GM18873 (cell line): ENCODE measurements at regions not wholly inside any gene's neighbourhood (a gene's known extent, or its start where the extent isn't known, plus 50 kb on each side); places are given as distances from the start of the nearest gene placed in this dataset.
"Not testable (repeated sequence)": the region's sequence is repeated elsewhere in the genome, so short reads cannot be mapped to it uniquely, and the experiment has no call there.

Experiments used
- ATAC-seq: cut with Tn5 transposase; IDR thresholded peaks from one replicate; pipeline ENCODE4 v1.9.1; 2021; ENCODE audit warnings: mild to moderate bottlenecking, moderate library complexity, moderate number of reproducible peaks; ENCODE audit not compliant: unreplicated experiment, low FRiP score

GRCh38 chrX:13428053-13428786 lies 108.4 kb upstream of the ATXN3L start:
- ATAC-seq = no peak

DNA sequence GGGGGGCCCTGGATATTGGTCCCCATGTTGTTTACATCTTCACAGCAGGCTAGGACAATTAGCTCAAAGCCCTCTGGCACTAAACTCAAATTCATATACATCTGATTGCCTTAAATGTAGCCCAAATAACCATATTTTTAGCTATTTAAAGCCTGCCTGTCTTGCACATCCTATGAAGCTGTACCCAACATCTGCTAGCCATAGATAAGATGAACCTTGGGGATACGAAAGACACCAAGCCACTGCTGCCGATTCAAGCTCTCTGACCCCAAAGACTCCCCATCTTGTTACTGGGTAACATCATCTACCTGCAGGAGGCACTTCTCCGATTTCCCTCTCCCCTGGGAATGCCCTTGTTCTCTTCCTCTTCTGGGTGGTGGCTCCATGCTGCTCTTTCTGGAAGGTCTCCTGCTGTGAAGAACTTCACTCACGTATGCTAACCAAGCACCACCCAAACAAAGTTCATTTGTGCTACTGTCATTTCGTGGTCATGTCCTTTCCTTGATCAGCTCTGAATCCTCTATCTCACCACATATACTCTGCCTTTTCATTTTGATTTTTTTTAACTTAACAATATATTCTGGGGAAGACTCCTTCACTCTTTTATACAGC lies 107.7 kb upstream of the ATXN3L start:
- ATAC-seq = no peak

GRCh38 chrX:13420545-13421183 lies 100.8 kb upstream of the ATXN3L start:
- ATAC-seq = no peak

GRCh38 chrX:13419918-13420317 lies 100.1 kb upstream of the ATXN3L start:
- ATAC-seq = no peak

GRCh38 chrX:13419276-13419675 lies 99.4 kb upstream of the ATXN3L start:
- no peak for ATAC-seq

GRCh38 chrX:13418126-13419097 lies 98.6 kb upstream of the ATXN3L start:
- ATAC-seq = no peak

DNA sequence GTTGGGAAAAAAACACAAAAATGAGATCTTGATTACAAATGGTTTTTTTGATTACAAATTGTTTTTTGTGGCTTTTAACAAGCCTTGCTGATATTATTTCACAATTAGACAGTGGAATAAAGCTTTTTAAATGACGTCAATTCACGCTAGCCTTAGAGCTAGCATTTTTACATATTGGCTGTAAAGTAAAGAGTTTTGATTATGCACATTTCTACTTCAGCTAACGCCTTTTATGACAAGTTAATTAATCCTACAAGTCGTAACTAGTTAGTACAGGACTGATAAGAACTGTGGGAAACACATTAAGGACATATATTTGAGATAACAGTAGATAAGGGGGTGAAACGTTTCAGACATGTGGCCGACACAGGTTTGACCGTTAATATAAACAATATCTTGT lies 95.7 kb upstream of the ATXN3L start:
- no peak for ATAC-seq

GRCh38 chrX:13414006-13414647 lies 94.3 kb upstream of the ATXN3L start:
- no peak for ATAC-seq

- ATAC-seq = no peak
Observed at GRCh38 chrX:13412208-13412600, 92.4 kb upstream of the ATXN3L start.

DNA sequence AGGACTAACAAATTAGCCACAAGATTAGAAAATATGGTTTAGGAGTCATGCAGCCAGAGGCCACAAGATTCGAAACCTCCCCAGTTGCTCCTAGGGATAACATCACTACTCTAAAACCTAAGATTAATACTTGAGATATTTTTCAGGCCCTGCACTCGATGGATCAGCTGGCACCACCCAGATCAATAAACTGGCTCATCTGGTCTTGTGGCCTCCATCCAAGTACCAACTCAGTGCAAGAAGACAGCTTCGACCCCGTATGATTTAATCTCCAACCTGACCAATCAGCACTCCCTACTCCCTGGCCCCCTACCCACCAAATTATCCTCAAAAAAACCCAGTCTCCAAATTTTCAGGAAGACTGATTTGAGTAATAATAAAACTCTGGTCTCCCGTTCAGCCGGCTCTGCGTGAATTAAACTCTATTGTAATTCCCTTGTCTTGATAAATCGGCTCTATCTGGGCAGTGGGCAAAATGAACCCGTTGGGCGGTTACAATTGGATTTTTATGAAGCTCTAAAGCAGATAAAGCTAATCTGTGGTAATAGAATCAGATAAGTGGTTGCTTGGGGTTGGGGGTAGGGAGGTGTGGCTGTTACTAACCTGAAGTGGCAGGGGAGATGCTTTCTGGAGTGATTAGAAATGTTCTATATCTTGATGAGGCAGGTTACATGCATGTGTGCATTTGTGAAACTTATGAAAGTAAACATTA lies 91.8 kb upstream of the ATXN3L start:
- no peak for ATAC-seq

- not testable (repeated sequence) for ATAC-seq
Observed at GRCh38 chrX:13408599-13408998, 88.7 kb upstream of the ATXN3L start.

DNA sequence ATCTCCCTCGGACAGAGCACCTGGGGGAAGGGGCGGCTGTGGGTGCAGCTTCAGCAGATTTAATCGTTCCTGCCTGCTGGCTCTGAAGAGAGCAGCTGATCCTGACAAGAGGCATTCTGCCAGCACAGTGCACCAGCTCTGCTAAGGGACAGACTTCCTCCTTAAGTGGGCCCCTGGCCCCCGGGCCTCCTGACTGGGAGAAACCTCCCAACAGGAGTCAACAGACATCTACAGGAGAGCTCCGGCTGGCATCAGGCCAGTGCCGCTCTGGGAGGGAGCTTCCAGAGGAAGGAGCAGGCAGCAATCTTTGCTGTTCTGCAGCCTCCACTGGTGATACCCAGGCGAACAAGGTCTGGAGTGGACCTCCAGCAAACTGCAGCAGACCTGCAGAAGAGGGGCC lies 84.9 kb upstream of the ATXN3L start:
- not testable (repeated sequence) for ATAC-seq

GRCh38 chrX:13404364-13404763 lies 84.5 kb upstream of the ATXN3L start:
- no peak for ATAC-seq

- ATAC-seq = no peak
Observed at GRCh38 chrX:13401724-13402123, 81.9 kb upstream of the ATXN3L start.

GRCh38 chrX:13398839-13399238 lies 79.0 kb upstream of the ATXN3L start:
- no peak for ATAC-seq

- no peak for ATAC-seq
Observed at GRCh38 chrX:13397878-13398818, 78.3 kb upstream of the ATXN3L start.

DNA sequence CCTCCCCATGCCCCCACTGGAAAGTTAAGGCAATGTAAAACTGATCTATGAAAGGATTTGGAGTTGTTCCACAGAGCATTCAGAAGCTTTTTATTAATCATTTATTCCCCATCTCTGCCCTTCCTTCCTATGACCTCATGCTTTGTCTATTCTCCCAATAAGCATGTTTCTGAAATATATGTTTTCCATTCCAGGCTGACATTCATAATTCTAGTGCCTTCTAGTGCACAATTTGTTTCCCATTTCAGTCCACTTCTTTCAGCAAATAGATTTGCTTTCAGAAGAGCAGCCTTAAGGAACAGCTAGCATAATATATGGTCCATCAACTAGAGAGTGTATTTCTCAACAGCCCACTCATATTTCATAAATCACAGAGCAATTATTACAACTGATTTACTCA lies 77.1 kb upstream of the ATXN3L start:
- no peak for ATAC-seq

- no peak for ATAC-seq
Observed at GRCh38 chrX:13389501-13389900, 69.6 kb upstream of the ATXN3L start.
